HG03469 (cell line): ENCODE measurements at regions not wholly inside any gene's neighbourhood (a gene's known extent, or its start where the extent isn't known, plus 50 kb on each side); places are given as distances from the start of the nearest gene placed in this dataset.
"Not testable (repeated sequence)": the region's sequence is repeated elsewhere in the genome, so short reads cannot be mapped to it uniquely, and the experiment has no call there.

ENCODE experiments used
- ATAC-seq: cut with Tn5 transposase; IDR thresholded peaks from one replicate; pipeline ENCODE4 v1.9.1; 2021; ENCODE audit warnings: mild to moderate bottlenecking, moderate library complexity, moderate number of reproducible peaks; ENCODE audit not compliant: unreplicated experiment

DNA sequence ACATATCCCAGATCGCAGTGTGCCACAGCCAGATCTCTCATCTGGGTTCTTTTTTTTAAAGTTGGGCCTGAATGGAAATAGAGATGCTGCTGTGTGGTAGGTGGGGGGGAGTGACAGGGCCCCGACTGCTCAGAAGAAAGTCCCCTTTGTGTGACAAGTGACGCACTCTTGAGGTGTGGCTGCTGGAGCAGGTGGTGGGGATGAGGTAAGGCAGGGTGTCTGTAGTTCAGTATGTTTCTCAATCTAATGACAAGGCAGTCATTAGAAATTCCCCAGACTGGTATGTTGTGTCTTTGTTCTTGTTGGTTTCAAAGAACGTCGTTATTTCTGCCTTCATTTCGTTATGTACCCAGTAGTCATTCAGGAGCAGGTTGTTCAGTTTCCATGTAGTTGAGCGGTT lies 128.8 kb upstream of the TACR1 start:
- ATAC-seq, result no peak

DNA sequence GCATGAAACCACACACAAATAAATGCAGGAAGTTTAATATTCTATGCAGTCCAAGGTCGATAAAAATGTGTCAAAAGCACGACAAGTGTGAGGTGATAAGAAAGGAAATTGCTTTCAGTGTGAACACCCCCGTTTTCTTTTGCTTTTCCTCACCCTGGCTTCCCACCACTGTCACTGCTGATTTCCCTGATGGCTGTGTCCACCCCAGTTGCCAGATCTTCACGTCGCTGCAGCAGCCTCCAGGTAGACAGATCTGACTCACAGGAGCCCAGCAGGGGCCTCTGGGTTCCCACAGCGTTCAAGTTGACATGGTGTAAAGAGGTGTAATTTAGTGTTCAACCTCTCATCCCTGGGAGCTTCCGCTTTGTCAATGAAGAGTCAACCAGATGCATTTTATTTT lies 128.0 kb upstream of the TACR1 start:
- no peak for ATAC-seq

DNA sequence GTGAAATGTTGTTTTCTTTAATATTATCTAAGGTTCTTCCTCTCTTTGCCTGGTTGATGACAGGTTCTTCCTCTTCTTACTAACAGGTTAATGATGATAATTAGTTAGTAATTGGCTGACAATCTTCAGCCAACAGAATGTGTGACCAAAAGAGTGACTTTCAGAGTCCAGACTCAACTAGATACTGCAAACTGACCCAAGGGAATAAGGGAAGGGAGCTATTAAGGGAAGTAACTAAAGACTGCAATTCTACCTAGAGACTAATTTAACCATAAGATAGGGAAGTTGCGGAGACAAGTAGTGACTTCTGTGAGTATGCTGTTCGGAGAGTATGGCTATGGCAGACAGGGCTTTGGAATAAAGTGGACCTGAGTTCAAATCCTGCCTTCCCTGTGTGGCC lies 127.3 kb upstream of the TACR1 start:
- no peak for ATAC-seq

DNA sequence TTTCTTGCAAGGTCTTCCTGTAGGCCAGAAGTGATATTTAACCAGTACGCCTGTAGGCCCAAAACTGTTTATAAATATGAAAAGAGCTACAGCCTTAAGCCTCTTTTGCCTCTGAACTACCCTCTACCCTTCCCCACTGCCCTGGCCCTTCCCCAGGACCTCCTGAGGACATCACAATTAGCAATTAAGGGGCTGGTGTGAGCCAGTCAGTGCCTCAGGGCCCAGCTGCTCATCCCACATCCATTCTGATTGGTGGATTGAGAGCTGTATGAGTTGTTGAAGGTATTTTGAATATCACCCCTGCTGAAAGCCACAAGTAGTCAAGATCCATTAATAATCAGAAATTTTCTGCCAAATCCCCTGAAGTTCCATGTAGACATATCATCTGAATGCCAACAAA lies 126.3 kb upstream of the TACR1 start:
- ATAC-seq, result no peak

DNA sequence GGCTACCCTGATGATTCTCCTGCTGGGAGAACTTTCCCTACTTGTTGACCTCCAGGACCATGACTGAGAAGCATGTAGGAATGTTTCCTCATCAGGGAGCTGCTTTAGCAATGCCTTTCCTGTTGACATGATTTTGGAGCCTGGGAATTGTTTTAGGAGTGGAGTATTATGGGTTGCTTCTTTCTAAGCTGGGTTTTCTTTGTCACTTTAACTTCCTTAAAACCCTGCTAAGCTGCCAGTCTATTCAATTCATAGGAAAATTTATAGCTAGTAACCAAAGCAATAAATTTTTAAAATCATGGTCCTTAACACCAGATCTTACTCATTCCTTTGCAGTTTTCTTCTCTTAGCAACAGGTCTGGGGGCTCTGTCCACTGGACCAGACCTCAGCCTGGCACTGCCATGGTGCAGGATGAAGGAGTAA lies 125.6 kb upstream of the TACR1 start:
- ATAC-seq, result no peak

DNA sequence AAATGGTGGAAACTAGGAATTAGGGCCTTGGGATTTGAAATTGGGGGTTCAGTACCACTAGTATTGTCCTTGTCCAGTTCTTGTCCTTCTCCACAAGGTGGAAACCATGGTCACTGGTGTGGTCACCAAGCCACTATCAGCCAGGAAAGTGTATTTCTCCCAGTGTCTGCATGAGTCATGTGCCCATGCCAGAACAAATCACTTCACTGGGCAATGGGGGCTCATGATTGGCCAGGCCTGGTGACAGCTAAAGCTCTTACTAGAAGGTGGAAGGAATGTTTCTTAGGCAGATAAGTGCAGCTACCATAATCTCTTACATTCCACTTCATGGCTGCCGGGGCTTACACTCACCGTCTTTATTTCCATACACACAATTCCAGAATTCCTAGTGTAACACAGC lies 124.8 kb upstream of the TACR1 start:
- ATAC-seq, result no peak

DNA sequence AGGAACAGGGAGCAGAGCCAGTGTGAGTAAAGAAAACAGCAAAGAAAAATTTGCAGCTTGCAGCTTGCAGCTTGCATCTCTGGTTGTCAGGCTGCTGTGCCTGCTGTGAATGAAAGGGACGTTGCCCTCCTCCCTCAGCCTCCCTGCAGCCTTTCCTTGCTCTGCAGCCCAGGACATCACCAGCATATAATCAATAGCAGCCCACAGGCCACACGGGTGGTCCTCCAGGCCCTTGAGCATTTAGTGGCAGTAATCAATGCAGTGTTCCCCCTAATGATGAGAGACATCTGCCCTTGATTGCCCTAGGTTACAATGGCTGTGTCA lies 122.2 kb upstream of the TACR1 start:
- no peak for ATAC-seq

DNA sequence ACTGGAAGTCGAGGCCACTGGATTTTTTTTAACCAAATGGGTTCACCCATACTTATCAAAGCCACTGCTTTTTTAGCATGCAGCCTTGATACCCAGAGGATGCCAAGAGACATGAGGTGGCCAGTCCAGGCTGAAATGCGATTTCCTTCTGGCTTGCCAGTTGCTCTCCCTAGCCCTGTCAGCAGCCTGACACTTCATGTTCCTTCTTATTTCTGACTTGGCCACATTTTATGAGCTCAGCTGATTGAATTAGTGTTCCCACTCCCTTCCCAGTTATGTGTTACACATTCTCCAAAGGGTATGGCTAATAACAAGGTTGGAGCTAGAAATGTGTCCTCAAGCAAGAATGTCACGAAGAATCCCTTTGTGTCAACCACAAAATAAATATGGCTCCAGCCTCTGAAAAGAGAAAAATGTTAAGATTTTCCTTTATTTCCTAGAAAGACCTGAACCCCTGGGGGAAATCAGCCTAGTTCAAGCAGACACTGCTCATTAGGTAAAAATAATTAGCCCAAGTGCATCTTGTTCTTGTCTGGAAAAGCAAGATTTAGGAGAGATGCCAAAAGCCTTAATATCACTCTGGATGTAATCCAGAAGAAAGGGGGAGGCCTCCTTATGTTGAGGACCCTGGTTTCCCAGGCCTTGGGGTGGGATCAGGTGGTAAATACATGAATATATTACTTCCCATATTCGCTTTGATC lies 121.7 kb upstream of the TACR1 start:
- no peak for ATAC-seq

DNA sequence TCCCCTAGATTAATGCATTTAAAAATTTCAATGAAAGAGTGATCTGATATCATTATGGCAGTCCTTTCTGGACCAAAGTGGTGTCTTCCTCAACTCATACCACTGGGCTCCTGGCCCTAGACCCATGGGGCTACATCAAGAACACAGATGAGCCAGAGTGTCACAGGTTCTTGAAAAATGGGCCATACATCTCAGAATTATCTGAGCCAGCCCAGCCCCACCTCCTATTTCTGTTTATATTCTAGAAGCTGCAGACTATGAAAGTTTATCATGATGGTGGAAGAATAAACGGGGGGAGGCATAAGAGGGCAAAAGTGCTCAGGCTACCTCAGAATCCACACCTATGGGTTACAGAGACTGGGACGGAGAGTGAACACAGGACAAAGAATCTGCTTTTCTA lies 120.6 kb upstream of the TACR1 start:
- no peak for ATAC-seq

DNA sequence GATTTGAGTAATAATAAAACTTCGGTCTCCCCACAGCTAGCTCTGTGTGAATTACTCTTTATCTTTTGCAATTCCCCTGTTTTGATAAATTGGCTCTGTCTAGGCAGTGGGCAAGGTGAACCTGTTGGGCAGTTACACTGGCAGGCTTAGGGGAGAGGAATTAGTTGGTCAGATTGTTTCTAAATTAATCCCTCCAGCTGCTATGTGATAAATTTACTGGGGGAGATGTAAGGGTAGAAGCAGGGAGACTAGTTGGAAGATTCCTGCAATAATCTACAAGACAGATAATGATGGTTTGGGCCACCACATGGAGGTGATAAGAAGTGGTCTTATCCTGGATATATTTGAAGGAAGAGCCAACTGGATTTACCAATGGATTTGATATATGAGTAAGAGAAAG lies 118.5 kb upstream of the TACR1 start:
- ATAC-seq, result no peak

DNA sequence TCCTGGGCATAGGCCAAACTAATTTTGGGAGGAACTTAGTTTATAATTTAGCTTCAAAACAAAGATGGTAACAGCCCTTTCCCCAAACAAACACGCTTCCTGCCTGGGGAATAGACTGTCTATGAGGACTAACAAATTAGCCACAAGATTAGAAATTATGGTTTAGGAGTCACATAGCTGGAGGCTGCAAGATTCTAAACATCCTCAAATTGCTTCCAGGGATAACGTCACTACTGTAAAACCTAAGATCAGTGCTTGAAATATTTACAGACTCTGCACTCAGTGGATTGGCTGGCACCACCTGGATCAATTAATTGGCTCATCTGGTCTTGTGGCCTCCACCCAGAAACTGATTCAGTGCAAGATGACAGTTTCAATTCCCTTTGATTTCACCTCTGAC lies 118.0 kb upstream of the TACR1 start:
- ATAC-seq, result no peak

DNA sequence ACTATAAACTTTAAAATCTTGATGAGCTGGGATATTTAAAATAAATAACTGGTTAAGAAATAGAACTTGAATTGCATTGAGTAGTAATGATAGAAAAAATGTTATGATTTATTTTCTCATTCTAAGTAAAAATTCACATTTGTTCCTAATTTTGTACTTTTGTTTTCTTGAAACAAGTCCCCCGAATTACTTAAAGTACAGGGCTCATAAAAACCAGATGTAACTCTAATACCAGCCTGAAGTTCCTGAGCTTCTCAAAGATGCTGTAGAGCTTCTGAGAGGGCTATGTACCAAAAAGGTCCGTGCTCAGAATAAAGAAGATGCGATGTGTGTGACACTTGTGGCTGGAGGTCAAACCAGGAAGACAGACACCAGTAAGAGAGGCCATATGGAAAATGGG lies 116.1 kb upstream of the TACR1 start:
- ATAC-seq, result no peak

DNA sequence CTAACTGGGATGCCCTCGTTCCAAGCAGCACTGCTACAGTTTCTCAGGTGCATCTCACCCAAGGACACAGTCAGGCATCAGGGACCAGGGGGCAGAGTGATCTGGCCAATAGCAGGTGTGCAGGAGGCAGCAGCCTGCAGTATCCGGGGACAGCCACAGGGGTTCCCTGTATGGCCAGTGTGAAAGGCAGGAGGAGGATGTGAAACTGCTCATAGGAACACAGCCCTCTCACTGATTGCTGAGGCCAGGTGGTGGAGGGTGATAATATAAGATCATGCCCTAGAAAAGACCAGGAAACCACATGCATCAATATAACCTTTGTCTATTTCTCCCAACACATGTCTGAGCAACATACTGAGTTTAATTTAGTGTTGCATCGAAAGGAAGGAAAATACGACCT lies 112.7 kb upstream of the TACR1 start:
- peak; percentile 100 for ATAC-seq

DNA sequence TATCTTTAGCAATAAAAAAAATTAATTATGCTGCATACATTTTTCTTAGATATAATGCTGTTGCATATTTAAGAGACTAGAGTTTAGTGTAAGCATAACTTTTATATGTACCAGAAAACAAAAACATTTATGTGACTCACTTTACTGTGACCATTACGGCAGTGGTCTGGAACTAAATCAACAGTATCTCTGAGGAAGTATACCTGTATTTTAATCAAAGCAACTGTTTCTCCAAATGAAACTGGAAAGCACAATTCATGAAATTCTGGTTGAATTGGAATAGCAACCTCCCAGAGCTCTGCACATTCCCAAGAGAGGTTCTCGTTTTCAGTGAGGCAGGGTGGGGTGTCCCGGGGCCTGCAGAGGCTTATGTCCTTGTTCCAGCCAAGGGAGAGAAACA lies 112.2 kb upstream of the TACR1 start:
- no peak for ATAC-seq

DNA sequence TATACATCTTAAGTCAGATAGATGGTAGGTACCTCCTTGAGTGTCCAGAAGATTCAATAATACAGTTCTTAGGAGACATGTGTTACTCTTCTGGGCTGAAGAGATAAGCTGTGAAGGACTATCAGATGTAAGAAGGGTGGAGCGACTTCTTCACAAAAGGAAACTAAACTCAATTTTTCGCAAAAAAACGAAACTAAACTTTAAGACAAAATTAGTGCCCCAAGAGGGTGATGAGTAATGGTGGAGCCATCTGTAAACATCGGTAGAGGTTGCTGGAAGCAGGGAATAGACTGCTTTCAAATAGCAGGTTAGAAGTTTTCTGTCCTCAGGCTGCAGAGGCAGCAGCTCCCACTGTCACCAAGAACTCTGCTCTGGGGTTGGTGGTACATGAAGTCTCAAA lies 111.6 kb upstream of the TACR1 start:
- ATAC-seq, result no peak

DNA sequence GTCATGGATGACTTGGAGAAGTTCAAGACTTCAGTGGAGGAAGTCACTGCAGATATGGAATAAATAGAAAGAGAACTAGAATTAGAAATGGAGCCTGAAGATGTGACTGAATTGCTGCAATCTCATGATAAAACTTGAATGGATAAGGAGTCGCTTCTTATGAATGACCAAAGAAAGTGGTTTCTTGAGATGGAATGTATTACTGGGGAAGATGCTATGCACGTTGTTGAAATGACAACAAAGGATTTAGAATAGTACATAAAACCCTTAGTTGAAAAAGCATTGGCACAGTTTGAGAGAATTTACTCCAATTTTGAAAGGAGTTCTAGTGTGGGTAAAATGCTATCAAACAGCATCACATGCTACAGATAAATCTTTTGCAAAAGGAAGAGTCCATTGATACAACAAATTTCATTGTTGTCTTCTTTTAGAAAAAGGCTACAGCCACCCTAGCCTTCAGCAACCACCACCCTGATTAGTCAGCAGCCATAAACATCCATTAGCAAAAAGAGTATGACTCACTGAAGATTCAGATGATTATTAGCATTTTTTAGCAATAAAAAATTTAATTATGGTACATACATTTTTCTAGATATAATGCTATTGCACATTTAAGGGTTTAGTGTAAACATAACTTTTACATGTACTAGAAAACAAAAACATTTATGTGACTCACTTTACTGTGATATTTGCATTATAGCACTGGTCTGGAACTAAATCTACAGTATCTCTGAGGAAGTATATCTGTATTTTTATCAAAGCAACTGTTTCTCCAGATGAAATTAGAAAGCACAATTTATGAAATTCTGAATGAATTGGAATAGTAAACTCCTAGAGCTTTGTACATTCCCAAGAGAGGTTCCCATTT lies 110.5 kb upstream of the TACR1 start:
- ATAC-seq, result no peak

DNA sequence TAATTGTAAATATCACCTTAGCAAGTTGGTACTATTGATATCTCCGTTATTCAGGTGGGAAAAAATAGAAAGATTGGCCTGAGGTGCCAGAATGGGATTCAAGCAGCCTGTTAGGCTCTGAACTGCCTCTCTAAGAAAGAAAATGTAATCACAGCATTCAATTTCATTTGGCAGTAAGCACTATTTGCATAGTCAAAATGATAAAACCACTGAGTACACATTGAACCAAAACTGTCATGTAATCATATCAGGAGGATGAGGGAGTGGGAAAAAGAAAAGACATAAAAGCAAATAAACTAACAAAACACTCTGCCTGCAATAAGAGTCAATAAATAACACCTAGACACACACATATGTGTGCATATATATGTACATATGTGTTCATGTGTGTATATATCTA lies 103.9 kb upstream of the TACR1 start:
- no peak for ATAC-seq

DNA sequence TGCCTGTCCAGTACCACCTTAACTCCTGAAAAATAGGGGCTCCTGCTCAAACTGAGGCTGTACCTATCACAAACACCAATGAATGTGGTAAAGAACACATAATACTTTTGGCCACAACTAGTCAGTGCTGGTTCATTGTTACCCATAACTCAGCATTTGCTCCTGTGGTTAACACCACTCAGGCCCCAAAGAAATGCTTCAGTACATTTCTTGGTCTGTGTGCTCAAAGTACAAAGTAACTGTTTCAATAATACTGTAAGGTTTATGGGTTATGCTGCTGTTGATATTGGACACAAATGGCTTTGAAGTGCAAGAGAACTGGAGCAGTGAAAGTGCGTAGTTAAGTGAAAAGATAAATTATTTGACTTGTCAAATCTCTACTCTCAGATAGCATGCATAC lies 95.0 kb upstream of the TACR1 start:
- no peak for ATAC-seq

DNA sequence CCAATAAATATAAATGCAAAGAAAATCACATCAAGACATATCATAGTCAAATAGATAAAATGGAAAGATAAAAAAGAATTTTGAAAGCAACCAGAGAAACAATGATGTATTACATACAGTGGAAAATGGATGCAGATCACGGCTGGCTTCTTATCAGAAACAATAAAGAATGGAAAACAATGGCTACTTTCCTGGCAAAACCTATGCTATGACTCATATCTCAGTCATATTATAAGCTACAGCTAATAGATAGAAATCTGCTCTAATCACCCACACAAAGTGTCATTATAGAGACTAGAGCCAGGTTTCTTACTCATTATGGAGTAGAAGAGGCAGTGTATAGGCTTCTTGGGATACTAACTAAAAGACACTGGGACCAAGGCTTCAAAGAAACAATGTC lies 93.5 kb upstream of the TACR1 start:
- no peak for ATAC-seq

DNA sequence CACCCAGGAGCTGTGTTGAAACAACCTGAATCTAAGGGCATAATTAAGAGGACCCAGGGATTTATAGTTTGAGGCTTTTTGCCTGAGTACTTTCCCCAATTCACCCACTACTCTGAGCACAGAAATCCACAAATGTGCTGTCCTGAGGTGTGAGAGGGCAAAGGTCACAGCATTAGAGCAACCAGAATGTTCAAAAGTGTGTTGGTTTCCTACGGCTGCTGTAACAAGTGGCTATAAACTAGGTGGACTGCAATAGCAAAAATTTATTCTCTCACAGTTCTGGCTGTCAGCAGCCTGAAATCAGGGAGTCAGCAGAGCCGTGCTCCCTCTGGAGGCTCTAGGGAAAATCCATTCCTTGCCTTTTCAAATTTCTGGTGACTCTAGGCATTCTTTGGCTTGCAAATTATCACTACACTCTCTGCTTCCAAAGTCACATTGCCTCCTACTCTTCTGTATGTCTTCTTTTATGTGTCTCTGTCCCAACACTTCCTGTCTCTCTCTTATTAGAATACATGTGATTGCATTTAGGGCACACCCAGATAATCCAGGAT lies 91.4 kb upstream of the TACR1 start:
- no peak for ATAC-seq

DNA sequence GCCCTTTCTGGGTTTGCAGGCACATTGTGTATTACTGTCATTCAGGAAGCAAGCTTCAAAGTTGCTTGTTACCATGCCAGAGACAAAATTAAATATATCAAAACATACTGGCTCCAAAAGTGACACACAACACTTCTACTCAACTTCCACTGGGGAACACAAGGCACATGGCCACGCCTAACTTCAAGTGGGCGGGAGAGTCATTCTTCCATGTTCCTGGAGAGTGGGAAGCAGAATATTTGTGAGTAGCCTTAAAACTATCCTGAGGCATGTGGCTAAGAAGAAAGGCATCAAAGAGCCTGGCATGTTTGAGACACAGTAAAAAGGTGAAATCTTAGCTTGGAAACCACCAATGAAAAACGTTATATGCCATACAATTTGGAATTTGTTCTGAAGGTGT lies 90.5 kb upstream of the TACR1 start:
- no peak for ATAC-seq

DNA sequence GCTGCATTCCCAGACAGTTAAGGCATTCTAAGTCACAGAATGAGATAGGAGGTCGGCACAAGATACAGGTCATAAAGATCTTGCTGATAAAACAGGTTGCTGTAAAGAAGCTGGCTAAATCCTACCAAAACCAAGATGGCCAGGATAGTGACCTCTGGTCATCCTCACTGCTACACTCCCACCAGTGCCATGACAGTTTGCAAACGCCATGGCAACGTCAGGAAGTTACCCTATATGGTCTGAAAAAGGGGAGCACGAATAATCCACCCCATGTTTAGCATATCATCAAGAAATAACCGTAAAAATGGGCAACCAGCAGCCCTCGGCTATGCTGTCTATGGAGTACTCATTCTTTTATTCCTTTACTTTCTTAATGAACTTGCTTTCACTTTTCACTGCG lies 89.9 kb upstream of the TACR1 start:
- not testable (repeated sequence) for ATAC-seq
